GM12878 (cell line): ENCODE measurements at regions not wholly inside any gene's neighbourhood (a gene's known extent, or its start where the extent isn't known, plus 50 kb on each side); places are given as distances from the start of the nearest gene placed in this dataset.

Experiments
- ATAC-seq: fragments of 200-7000 bp; cut with Tn5 transposase; 3 replicates; pipeline ENCODE4 v1.9.1; 2020; ENCODE audit warnings: mild to moderate bottlenecking, moderate library complexity
- BruUV-seq: library from RNA; stranded (reverse); fragments of 400-500 nt; replicated peaks from 2 replicates; lab custom pipeline; 2021; lab: Mats Ljungman, UMichigan
- CTCF ChIA-PET: fragments of 300-600 bp; sonication (Branson Sonifier 250); formaldehyde crosslinking; extraction: SDS; loops from one replicate; lab custom pipeline; 2021; ENCODE audit warnings: inconsistent platforms; lab: Yijun Ruan, JAX
- POLR2A ChIA-PET: fragments of 350-600 bp; formaldehyde crosslinking; extraction: SDS; loops from one replicate; lab custom pipeline; 2021; ENCODE audit warnings: inconsistent platforms; lab: Charles Lee
- RAD21 ChIA-PET: fragments of 300-600 bp; sonication (Branson Sonifier 250); formaldehyde crosslinking; loops from one replicate; lab custom pipeline; 2023; ENCODE audit warnings: antibody characterized with exemption; ENCODE audit not compliant: unreplicated experiment; lab: Charles Lee
- SMC1A ChIA-PET: fragments of 300-600 bp; sonication (Branson Sonifier 250); formaldehyde crosslinking; loops from one replicate; lab custom pipeline; 2023; ENCODE audit not compliant: unreplicated experiment, uncharacterized antibody; lab: Charles Lee
- DNase-seq: peaks from one replicate; pipeline ENCODE4 v3.0.0-alpha.2; 2011; ENCODE audit warnings: low read depth, low spot score
- FAIRE-seq: peaks from 3 replicates; lab custom pipeline; 2011; peaks lifted over from hg19 to GRCh38; lab: Jason Lieb, UNC
- H2AFZ ChIP-seq: 2 replicates; pipeline ENCODE4 v1.6.0; 2011; ENCODE audit warnings: low read depth, low read length, control low read depth; ENCODE audit not compliant: control insufficient read depth
- H3K27ac ChIP-seq: 2 replicates; pipeline ENCODE4 v1.5.1; 2011; ENCODE audit warnings: control low read depth; ENCODE audit not compliant: control insufficient read depth, insufficient read depth
- H3K27me3 ChIP-seq, 2 experiments: replicated peaks in 1 of 2; 2 replicates each; pipeline versions ENCODE4 v1.6.0 to v1.6.1; 2011; ENCODE audit warnings: low read length in 1 of 2; ENCODE audit not compliant: control insufficient read depth in 2 of 2, insufficient read depth in 2 of 2
- H3K36me3 ChIP-seq, 2 experiments: 2 replicates each; pipeline ENCODE4 v1.5.1; 2011; ENCODE audit warnings: low read length in 1 of 2; ENCODE audit not compliant: control insufficient read depth in 2 of 2, insufficient read depth in 2 of 2
- H3K4me1 ChIP-seq: 2 replicates; pipeline ENCODE4 v1.6.1; 2011; ENCODE audit warnings: mild to moderate bottlenecking, low read length, moderate library complexity, mixed read lengths; ENCODE audit not compliant: control insufficient read depth, insufficient read depth
- H3K4me2 ChIP-seq: 2 replicates; pipeline ENCODE4 v1.6.0; 2011; ENCODE audit warnings: control low read depth; ENCODE audit not compliant: control insufficient read depth, insufficient read depth
- H3K4me3 ChIP-seq: fragments of 200-600 bp; sonication (generic); 2 replicates; pipeline ENCODE4 v1.5.1; 2016
- H3K79me2 ChIP-seq: 2 replicates; pipeline ENCODE4 v1.6.0; 2011; ENCODE audit warnings: low read length; ENCODE audit not compliant: control insufficient read depth, insufficient read depth
- H3K9ac ChIP-seq: 2 replicates; pipeline ENCODE4 v1.8.0; 2011; ENCODE audit warnings: low read length, control low read depth, mixed read lengths; ENCODE audit not compliant: control insufficient read depth, insufficient read depth
- H3K9me3 ChIP-seq: replicated peaks from 3 replicates; pipeline ENCODE4 v1.5.1; 2011; ENCODE audit warnings: mild to moderate bottlenecking, low read length; ENCODE audit not compliant: control insufficient read depth, insufficient read depth
- H4K20me1 ChIP-seq: 2 replicates; pipeline ENCODE4 v1.6.0; 2011; ENCODE audit not compliant: control insufficient read depth, insufficient read depth
- ASH2L ChIP-seq: fragments of 300-600, 200-600 bp; sonication (generic); IDR thresholded peaks from 2 replicates; pipeline ENCODE4 v1.6.1; 2017; ENCODE audit warnings: low read depth, mild to moderate bottlenecking, borderline replicate concordance
- E4F1 ChIP-seq: fragments of 450-650 bp; IDR thresholded peaks from 2 replicates; pipeline ENCODE4 v1.6.1; 2018; ENCODE audit warnings: borderline replicate concordance, mild to moderate bottlenecking; ENCODE audit not compliant: partially characterized antibody
- GABPA ChIP-seq: IDR thresholded peaks from 2 replicates; pipeline ENCODE4 v1.6.1; 2014; ENCODE audit warnings: antibody characterized with exemption, low read depth, mild to moderate bottlenecking, inconsistent platforms
- NFYA ChIP-seq: IDR thresholded peaks from 2 replicates; pipeline ENCODE4 v1.6.1; 2011; ENCODE audit warnings: low read depth, mild to moderate bottlenecking, low read length, improper control_type of control experiment, borderline replicate concordance
- PAX8 ChIP-seq: fragments of 450-650 bp; IDR thresholded peaks from 2 replicates; pipeline ENCODE4 v1.6.1; 2017; ENCODE audit warnings: mild to moderate bottlenecking, moderate library complexity
- RBBP5 ChIP-seq: fragments of 200-600 bp; sonication (generic); conservative IDR thresholded peaks from 2 replicates; pipeline ENCODE4 v1.6.1; 2016
- SUZ12 ChIP-seq: fragments of 200-600 bp; sonication (generic); IDR thresholded peaks from one replicate; pipeline ENCODE4 v1.6.1; 2018; ENCODE audit warnings: antibody characterized with exemption, mild to moderate bottlenecking; ENCODE audit not compliant: unreplicated experiment
- TCF7 ChIP-seq: IDR thresholded peaks from 2 replicates; pipeline ENCODE4 v1.6.1; 2014; ENCODE audit warnings: antibody characterized with exemption, borderline replicate concordance
- WGBS: methylation state at CpG from one replicate; pipeline ENCODE4 v1.1.6; 2016; ENCODE audit warnings: low lambda C conversion rate; ENCODE audit not compliant: insufficient replicate concordance, insufficient coverage; ENCODE audit errors: missing lambda C conversion rate; 5-methylcytosine and 5-hydroxymethylcytosine counted together
- in situ Hi-C: fragments of 300-500 bp; cut with MboI; formaldehyde crosslinking; loops from 9 replicates; pipeline ENCODE4 v1.14.3; 2018; ENCODE audit warnings: mixed read lengths
- intact Hi-C: fragments of 100-400 bp; cut with micrococcal nuclease; formaldehyde crosslinking; loops from one replicate; pipeline ENCODE4 v1.14.2; 2022; ENCODE audit not compliant: unreplicated experiment
- TF ChIP-seq, protein P1 (sequence below): fragments of 150-350 bp; IDR thresholded peaks from 2 replicates; pipeline ENCODE4 v1.6.1; 2016; ENCODE audit warnings: low read depth, low read length
- TF ChIP-seq, protein P2 (sequence below): IDR thresholded peaks from 2 replicates; pipeline ENCODE4 v1.6.1; 2012; ENCODE audit warnings: low read depth, low read length, improper control_type of control experiment

DNA sequence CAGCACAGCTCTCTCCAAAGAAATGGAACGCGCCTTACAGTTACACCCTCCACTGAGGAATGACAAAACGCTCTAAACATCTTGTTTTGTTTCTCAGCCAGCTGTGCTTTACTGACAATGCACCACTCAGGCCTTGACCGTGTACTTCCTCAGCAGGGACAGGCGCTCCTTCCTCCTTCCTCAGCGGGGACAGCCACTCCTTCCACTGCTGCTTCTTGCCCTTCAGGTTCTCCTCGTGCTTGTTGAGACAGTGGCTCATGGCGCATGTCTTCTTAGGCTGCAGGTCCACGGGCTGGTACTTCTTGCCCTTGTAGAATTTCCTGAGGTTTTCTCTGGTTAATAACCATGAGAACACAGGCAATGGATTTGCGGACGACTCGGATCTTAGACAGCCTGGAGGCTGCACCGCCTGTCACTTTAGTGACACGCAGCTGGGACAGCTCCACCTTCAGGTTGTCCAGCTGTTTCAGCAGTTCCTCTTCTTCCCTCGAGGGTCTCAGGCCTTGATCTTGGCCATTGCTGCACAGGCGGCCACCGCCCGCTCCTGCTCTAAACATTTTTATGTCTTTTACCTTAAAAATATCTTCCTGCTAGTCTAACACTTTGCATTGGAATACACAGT is 613.8 kb downstream of the BRD1 start:
- Histone ChIP-seq H3K27me3 (no peaks in the 10 kb centered on the region), H3K79me2 (no peaks in the 10 kb centered on the region), H4K20me1 (no peaks in the 10 kb centered on the region), H3K9me3 (no peaks in the 10 kb centered on the region; the same call in 2 of the 3 replicates), H2AFZ (no peak overlapping the region), H3K4me1 (no peaks in the 10 kb centered on the region), H3K9ac (no peak overlapping the region), H3K4me3 (no peak overlapping the region), H3K36me3 (no peaks in the 10 kb centered on the region), H3K27ac (no peak overlapping the region), H3K4me2 (no peak overlapping the region)
- RAD21 ChIA-PET = no interaction called here
- in situ Hi-C loops (no loop called here), intact Hi-C loops (no loop called here)
- POLR2A ChIA-PET = no interaction called here
- BruUV-seq = no TSS peak
- DNase-seq (no peak), ATAC-seq (no peak), FAIRE-seq (no peak)
- WGBS = 39% methylated on average over 18 of the region's 18 CpGs
- TF ChIP-seq E4F1 (no peak), SUZ12 (no peak), PAX8 (no peak), NFYA (no peak), GABPA (no peak), TCF7 (no peak), ASH2L (no peak), RBBP5 (no peak)
- TF ChIP-seq, protein P1, sequence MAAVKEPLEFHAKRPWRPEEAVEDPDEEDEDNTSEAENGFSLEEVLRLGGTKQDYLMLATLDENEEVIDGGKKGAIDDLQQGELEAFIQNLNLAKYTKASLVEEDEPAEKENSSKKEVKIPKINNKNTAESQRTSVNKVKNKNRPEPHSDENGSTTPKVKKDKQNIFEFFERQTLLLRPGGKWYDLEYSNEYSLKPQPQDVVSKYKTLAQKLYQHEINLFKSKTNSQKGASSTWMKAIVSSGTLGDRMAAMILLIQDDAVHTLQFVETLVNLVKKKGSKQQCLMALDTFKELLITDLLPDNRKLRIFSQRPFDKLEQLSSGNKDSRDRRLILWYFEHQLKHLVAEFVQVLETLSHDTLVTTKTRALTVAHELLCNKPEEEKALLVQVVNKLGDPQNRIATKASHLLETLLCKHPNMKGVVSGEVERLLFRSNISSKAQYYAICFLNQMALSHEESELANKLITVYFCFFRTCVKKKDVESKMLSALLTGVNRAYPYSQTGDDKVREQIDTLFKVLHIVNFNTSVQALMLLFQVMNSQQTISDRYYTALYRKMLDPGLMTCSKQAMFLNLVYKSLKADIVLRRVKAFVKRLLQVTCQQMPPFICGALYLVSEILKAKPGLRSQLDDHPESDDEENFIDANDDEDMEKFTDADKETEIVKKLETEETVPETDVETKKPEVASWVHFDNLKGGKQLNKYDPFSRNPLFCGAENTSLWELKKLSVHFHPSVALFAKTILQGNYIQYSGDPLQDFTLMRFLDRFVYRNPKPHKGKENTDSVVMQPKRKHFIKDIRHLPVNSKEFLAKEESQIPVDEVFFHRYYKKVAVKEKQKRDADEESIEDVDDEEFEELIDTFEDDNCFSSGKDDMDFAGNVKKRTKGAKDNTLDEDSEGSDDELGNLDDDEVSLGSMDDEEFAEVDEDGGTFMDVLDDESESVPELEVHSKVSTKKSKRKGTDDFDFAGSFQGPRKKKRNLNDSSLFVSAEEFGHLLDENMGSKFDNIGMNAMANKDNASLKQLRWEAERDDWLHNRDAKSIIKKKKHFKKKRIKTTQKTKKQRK = no peak
- TF ChIP-seq, protein P2, sequence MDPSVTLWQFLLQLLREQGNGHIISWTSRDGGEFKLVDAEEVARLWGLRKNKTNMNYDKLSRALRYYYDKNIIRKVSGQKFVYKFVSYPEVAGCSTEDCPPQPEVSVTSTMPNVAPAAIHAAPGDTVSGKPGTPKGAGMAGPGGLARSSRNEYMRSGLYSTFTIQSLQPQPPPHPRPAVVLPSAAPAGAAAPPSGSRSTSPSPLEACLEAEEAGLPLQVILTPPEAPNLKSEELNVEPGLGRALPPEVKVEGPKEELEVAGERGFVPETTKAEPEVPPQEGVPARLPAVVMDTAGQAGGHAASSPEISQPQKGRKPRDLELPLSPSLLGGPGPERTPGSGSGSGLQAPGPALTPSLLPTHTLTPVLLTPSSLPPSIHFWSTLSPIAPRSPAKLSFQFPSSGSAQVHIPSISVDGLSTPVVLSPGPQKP = no peak
- SMC1A ChIA-PET = no interaction called here
- CTCF ChIA-PET = no interaction called here
